ENCODE measurements at regions not wholly inside any gene's neighbourhood (a gene's known extent, or its start where the extent isn't known, plus 50 kb on each side); places are given as distances from the start of the nearest gene placed in this dataset.

DNA sequence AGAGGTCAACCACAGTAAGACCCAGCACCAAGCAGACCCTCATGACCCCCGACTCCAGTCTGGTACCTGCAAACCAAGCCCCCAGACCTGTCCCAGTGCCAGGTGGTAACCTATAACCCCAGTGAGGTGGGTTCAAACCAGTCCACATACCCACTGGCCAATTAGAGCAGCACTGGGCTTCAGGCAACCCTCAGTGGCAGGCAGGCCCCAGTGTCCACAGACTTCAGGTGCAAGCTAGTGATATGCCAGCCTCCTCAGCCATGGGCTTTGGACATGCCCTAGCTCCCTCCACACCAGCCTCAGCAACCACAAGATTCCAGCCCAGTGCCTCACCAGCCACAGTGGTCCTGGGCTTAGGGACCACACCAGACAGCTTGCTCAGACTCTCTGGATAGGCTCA, 276.6 kb downstream of the DTWD2 start:
- Mint-ChIP-seq H3K27ac (no peak overlapping the region), H3K4me1 (ENCODE audit: low read depth in 2 of 2) (no peaks in the 10 kb centered on the region), H3K36me3 (peaks cover 5% of the 10 kb centered on the region), H3K9me3 (peaks cover 4% of the 10 kb centered on the region), H3K4me3 (no peak overlapping the region), H3K27me3 (no peaks in the 10 kb centered on the region)
- no peak for DNase-seq (ENCODE audit: low spot score)
- ATAC-seq, result no peak

DNA sequence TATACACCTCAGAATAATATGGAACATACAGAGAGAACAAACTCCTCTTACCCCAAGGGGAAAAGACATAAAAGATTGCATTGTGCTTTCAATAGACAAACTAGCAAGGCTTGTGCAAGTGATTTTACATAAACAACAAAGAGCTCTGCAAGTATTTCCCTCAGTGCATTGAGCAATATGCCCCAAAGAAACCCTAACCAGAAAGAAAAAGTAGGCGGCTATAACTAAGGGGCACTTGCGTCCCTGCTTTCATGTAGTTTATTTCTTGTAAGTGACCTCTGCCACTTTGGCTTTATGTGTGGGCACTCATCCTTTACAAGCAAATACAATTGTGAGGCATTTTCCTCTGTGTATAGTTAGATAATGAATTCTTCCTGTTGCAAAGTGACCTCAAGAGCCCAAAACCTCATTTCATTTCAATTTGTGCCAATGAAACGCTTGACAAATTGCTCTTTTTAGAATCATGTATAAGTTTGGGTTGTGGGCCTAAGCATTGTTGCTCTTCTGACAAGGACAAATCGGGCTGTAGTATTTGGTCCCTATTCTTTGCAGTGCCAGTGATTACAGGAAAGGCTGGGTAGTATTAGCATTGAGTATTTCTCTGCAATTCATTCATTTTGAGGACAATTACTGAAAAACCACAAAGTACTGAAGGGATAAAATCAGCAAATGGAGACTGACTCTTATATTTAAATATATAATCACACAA, 282.2 kb downstream of the DTWD2 start:
- no peaks in the 10 kb centered on the region for H3K4me1 Mint-ChIP-seq (ENCODE audit: low read depth in 2 of 2)
- H3K9me3 Mint-ChIP-seq, result peaks cover 13% of the 10 kb centered on the region
- H3K36me3 Mint-ChIP-seq, result peaks cover 8% of the 10 kb centered on the region
- ATAC-seq, result no peak
- no peaks in the 10 kb centered on the region for H3K27me3 Mint-ChIP-seq
- DNase-seq (ENCODE audit: low spot score), result no peak
- H3K27ac Mint-ChIP-seq, result no peak overlapping the region
- H3K4me3 Mint-ChIP-seq, result no peak overlapping the region

DNA sequence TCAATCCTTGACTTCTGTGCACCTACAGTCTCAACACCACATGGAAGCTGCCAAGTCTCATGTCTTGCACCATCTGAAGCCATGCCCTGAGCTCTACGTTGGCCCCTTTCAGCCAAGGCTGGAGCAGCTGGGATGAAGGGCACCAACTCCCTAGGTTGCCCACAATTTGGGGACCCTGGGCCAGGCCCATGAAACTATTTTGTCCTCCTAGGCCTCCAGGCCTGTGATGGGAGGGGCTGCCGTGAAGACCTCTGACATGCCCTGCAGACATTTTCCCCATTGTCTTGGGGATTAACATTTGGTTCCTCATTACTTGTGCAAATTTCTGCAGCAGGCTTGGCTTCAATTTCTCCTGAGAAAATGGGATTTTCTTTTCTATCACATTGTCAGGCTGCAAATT, 285.1 kb downstream of the DTWD2 start:
- H3K27me3 Mint-ChIP-seq, result no peaks in the 10 kb centered on the region
- no peak overlapping the region for H3K4me3 Mint-ChIP-seq
- H3K9me3 Mint-ChIP-seq, result peaks cover 17% of the 10 kb centered on the region
- ATAC-seq (no peak), DNase-seq (ENCODE audit: low spot score) (no peak)
- H3K4me1 Mint-ChIP-seq (ENCODE audit: low read depth in 2 of 2), result no peaks in the 10 kb centered on the region
- H3K27ac Mint-ChIP-seq, result no peak overlapping the region
- H3K36me3 Mint-ChIP-seq, result peaks cover 8% of the 10 kb centered on the region

DNA sequence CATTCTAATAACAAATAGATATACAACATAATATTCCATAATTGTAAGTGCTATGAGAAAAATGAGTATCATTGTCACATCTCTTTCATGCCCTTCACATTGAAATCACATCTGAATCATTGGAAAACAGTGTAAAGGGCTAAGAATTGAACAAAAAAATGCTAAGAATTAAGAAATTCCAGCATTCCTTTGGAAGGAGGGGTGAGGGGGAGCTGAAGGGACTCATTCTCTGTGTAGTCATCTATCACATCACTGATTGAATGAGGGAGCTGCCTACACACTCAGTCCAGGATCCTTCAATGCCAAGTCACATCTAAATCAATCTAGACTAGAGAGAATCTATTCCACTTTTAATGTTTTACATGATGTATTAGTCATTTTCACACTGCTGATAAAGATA, 286.6 kb downstream of the DTWD2 start:
- Mint-ChIP-seq H3K36me3 (peaks cover 8% of the 10 kb centered on the region), H3K27ac (no peak overlapping the region), H3K9me3 (peaks cover 17% of the 10 kb centered on the region), H3K4me1 (ENCODE audit: low read depth in 2 of 2) (no peaks in the 10 kb centered on the region), H3K27me3 (no peaks in the 10 kb centered on the region), H3K4me3 (no peak overlapping the region)
- no peak for DNase-seq (ENCODE audit: low spot score)
- no peak for ATAC-seq

DNA sequence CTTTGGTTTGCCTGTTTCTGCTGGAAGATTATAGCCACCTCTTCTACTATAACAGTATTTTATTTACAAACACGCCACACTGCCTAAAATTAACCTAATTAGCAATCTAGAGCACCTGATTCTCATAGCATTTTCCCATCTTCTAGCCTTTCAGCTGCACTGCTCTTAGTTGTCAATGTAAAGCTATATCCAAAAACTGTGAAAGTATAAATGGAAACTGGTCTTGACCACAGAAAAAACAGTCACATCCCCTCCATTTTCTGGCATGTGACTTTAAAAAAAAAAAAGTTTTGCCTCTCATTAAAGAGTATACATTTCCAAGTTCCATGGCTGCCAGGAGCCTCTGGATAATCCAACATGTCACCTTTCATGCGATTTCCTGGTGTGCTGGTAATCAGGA, 287.8 kb downstream of the DTWD2 start:
- no peak overlapping the region for H3K27ac Mint-ChIP-seq
- no peak overlapping the region for H3K4me3 Mint-ChIP-seq
- ATAC-seq, result no peak
- no peaks in the 10 kb centered on the region for H3K27me3 Mint-ChIP-seq
- no peak for DNase-seq (ENCODE audit: low spot score)
- peaks cover 8% of the 10 kb centered on the region for H3K36me3 Mint-ChIP-seq
- H3K4me1 Mint-ChIP-seq (ENCODE audit: low read depth in 2 of 2), result no peaks in the 10 kb centered on the region
- peaks cover 14% of the 10 kb centered on the region for H3K9me3 Mint-ChIP-seq

DNA sequence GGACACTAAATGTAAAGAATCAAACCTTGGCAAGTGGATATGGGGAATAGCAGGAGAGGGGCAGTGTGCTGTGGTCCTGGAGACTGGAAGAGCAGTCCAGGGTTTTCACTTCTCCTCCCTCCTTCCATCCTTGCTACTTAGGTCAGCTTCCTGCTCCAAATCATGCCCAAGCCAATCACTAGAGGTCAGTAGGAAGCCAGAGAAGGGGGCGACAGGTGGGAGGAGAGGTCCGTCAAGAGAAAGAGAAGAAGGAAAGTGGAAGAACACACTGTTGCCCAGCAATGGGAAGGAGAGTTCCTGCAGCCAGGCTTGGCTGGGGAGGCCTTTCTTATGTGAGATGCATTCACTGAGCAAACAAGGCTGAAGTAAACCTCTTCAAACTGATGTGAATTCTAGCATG, 289.6 kb downstream of the DTWD2 start:
- ATAC-seq (no peak), DNase-seq (ENCODE audit: low spot score) (no peak)
- Mint-ChIP-seq H3K4me3 (no peak overlapping the region), H3K27me3 (no peaks in the 10 kb centered on the region), H3K27ac (no peak overlapping the region), H3K36me3 (peaks cover 4% of the 10 kb centered on the region), H3K4me1 (ENCODE audit: low read depth in 2 of 2) (no peaks in the 10 kb centered on the region), H3K9me3 (peaks cover 7% of the 10 kb centered on the region)

DNA sequence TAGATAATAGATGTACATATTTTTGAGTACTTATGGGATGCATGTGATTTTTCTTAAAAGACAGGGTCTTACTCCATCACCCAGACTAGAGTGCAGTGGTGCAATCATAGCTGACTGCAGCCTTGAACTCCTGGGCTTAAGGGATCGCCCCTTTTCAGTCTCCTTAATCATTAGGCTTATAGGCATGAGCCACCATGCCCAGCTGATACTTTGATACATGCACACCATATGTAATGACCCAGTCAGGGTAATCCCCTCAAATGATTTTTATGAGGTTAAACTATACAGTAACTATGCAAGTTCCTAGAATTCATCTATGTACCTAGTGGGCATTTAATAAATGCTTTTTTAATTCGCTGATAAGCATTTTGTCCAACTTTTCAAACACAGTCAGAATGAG, 292.3 kb downstream of the DTWD2 start:
- DNase-seq (ENCODE audit: low spot score) (no peak), ATAC-seq (no peak)
- Mint-ChIP-seq H3K27ac (no peak overlapping the region), H3K4me3 (no peak overlapping the region), H3K27me3 (no peaks in the 10 kb centered on the region), H3K9me3 (peaks cover 4% of the 10 kb centered on the region), H3K36me3 (no peaks in the 10 kb centered on the region), H3K4me1 (ENCODE audit: low read depth in 2 of 2) (no peaks in the 10 kb centered on the region)

DNA sequence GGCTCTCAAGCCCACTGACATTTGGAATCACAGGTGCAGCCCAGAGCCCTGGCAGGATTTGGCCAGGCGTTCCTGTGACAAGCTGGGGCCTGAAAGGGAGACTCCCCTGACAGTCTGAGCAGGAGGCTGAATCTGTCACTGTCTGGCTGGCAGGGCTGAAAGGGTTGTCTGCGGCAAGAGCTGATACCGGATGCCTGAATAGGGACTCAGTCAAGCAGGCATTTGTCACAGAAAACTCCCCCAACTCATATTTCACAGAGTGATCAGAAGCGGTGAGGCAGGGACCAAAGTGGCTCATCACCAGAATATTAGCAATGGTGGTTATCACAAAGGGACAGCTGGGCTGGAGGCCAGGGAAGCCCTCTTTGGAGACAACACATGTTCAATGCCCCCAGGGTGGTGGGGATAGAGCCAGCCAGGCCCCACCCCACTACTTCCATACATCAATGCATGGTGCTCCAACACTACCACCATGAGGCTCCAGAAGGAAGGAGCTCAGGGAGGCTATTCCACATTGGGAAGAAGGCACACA, 295.5 kb downstream of the DTWD2 start:
- no peak for DNase-seq (ENCODE audit: low spot score)
- Mint-ChIP-seq H3K4me1 (ENCODE audit: low read depth in 2 of 2) (no peaks in the 10 kb centered on the region), H3K9me3 (peaks cover 8% of the 10 kb centered on the region), H3K36me3 (no peaks in the 10 kb centered on the region), H3K27me3 (no peaks in the 10 kb centered on the region), H3K4me3 (no peak overlapping the region), H3K27ac (no peak overlapping the region)
- ATAC-seq, result no peak

DNA sequence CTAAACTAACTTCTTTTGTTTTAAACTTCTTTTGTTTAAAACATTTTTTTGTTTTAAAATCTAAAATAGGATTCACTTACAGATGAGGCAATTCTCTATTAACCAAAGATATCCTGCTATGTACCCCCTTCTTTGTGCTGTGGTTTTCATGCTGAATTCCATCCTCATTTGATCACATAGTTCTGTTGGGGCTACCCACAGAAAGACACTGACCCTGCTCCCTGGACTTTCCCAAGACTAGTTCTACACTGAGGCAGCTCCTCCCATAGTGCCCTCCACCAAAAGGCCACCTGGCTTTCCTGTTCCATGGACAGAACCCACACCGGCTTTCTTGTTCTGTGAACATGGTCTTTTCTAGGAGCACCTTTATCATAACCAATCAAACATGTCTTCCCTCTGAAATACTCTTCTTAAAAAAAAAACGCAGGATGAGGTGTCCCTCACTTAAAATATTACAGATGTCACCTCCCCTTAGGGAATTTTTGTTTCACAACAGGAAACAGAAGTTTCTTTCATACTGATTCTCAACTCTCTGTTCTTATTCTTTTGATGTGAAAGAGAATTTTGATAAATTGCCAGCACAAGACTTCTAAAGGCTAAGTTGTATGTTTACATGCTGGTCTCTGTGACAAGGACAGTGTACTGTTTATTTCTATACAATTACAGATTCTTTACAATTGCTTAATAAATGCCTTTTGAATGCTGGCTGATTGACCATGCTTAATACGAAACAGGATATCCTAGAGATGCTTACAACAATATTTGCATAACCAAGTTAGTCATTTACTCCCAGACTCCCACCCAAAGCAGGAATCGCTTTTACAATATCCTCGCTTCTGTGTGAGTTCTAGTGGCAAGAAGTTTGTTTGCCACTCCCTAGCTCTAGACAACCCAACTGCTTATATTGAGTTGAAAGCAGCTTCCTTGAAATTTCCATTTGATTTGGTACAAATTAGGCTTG, 300.4 kb downstream of the DTWD2 start:
- no peak for DNase-seq (ENCODE audit: low spot score)
- H3K9me3 Mint-ChIP-seq, result peaks cover 15% of the 10 kb centered on the region
- H3K4me3 Mint-ChIP-seq, result no peak overlapping the region
- no peaks in the 10 kb centered on the region for H3K27me3 Mint-ChIP-seq
- no peak for ATAC-seq
- no peaks in the 10 kb centered on the region for H3K36me3 Mint-ChIP-seq
- H3K27ac Mint-ChIP-seq, result no peak overlapping the region
- H3K4me1 Mint-ChIP-seq (ENCODE audit: low read depth in 2 of 2), result no peaks in the 10 kb centered on the region

DNA sequence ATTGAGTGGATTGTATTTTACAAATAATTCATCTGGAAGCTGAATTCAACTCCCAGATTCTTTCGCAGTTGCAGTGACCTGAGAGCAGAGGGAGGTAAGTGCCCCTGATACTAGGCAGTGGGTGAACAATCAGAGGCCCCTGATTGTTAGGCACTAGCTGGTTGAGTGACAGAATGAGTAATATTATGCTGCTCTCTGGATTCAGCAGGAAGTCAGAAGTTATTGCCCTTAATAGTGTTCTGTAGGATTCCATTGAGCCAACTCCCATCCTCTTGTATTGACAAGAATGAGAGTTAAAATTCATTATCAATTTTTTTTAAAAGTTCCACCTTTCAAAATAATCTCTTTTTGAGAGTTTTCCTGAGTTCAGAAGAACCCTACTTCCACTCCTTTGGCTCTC, 301.2 kb downstream of the DTWD2 start:
- ATAC-seq (no peak), DNase-seq (ENCODE audit: low spot score) (no peak)
- no peak overlapping the region for H3K27ac Mint-ChIP-seq
- no peaks in the 10 kb centered on the region for H3K4me1 Mint-ChIP-seq (ENCODE audit: low read depth in 2 of 2)
- H3K9me3 Mint-ChIP-seq, result peaks cover 15% of the 10 kb centered on the region
- no peak overlapping the region for H3K4me3 Mint-ChIP-seq
- H3K27me3 Mint-ChIP-seq, result no peaks in the 10 kb centered on the region
- no peaks in the 10 kb centered on the region for H3K36me3 Mint-ChIP-seq

DNA sequence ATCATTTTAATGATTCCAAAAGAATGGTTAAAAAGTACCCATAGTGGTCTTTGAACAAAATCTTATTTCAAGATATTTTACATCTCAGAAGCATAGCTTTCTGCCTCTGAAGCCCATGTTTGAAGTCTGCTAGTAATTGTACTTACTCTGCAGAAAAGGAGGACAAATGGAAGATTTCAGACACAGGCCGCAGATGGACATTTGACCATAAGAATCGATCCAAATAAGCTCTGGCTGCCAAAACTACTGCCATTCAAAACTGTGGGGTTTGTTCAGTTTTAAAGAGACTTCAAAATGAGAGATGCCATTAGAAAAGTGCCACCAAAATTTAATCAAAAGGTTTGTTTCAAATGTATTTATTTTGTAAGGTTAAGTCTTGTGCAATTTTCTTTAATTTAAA, 306.7 kb downstream of the DTWD2 start:
- Mint-ChIP-seq H3K4me3 (no peak overlapping the region), H3K9me3 (peaks cover 10% of the 10 kb centered on the region)
- no peak for ATAC-seq

DNA sequence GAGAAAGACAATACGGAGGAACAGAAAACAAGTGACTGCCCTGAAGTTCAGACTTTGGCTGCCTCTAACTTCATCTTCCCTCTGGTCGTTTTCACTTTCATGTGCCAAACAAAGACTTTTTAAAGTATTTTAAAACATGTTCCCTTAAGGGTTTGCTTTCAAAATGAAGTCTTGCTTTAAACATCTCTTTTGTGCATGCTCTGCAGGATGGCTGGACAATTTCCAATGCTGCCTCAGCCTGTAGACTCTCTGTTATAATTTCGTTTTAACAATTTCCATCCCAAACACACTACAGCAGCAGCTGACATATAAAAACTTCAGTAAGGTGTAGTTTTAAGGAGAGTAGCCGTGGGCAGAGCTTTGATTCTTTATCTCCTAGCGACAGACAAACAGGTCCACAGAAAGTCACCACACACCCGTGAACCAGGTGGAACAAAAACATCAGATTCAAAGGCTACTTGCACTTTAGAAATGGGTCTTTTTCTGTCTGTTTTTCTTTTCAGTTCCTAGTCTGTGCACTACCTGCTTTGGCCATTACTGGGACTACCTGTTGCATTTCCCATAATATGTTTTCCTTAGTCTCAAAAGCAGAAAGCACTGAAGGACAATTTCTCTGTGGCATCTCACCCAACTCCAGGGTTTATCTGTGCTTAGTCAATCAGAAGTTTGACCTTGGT, 308.9 kb downstream of the DTWD2 start:
- Mint-ChIP-seq H3K27me3 (no peaks in the 10 kb centered on the region), H3K9me3 (peaks cover 6% of the 10 kb centered on the region), H3K4me3 (no peak overlapping the region), H3K36me3 (no peaks in the 10 kb centered on the region), H3K27ac (no peak overlapping the region), H3K4me1 (ENCODE audit: low read depth in 2 of 2) (no peaks in the 10 kb centered on the region)
- no peak for DNase-seq (ENCODE audit: low spot score)
- no peak for ATAC-seq

More for the DNA sequence above, 306.7 kb downstream of the DTWD2 start:
- Mint-ChIP-seq H3K4me1 (ENCODE audit: low read depth in 2 of 2) (no peaks in the 10 kb centered on the region), H3K27ac (no peak overlapping the region), H3K27me3 (no peaks in the 10 kb centered on the region), H3K36me3 (no peaks in the 10 kb centered on the region)
- DNase-seq (ENCODE audit: low spot score), result no peak

DNA sequence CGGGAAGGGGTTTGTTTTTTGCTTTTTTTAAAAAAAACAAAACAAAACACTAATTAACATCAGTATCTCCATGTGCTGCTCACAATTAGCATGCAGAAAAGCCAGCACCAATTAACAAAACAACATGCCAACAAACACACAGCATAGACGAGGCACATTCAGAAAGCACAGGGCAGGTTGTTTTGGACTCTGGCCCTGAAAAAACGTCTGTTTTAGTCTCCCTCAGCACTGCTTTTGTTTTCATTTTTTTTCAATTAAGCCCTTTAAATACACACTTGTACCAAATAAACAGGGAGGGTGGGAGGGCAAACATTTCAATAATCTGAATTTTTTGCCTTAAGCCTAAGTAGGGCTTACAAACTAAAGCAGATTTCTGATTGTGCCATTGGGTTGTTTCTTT, 309.6 kb downstream of the DTWD2 start:
- H3K9me3 Mint-ChIP-seq, result peaks cover 6% of the 10 kb centered on the region
- ATAC-seq (no peak), DNase-seq (ENCODE audit: low spot score) (no peak)
- no peaks in the 10 kb centered on the region for H3K27me3 Mint-ChIP-seq
- H3K4me3 Mint-ChIP-seq, result no peak overlapping the region
- H3K4me1 Mint-ChIP-seq (ENCODE audit: low read depth in 2 of 2), result no peaks in the 10 kb centered on the region
- no peaks in the 10 kb centered on the region for H3K36me3 Mint-ChIP-seq
- H3K27ac Mint-ChIP-seq, result no peak overlapping the region

DNA sequence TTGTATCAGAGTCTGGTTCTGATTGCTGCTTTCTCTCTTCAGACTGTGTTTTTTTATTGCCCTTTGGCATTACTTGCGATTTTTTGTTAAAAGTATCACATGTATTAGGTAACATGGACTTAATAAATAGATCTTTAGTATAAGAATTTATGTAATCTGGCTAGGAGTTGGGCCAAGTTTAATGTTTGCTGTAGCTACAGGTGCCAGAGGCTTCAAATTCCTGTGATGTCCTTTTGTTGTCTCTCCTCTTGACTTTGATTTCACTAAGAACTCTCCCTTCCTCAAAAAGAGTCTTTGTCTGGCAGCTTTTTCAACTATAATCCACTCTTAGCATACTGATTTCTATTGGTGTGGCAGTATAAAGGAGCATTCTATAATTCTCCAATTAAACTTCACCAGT, 313.1 kb downstream of the DTWD2 start:
- Mint-ChIP-seq H3K27me3 (no peaks in the 10 kb centered on the region), H3K4me3 (no peak overlapping the region), H3K27ac (no peak overlapping the region), H3K36me3 (no peaks in the 10 kb centered on the region), H3K4me1 (ENCODE audit: low read depth in 2 of 2) (no peaks in the 10 kb centered on the region), H3K9me3 (peaks cover 10% of the 10 kb centered on the region)
- DNase-seq (ENCODE audit: low spot score), result no peak
- no peak for ATAC-seq
